CMK (cell line): ENCODE measurements at regions not wholly inside any gene's neighbourhood (a gene's known extent, or its start where the extent isn't known, plus 50 kb on each side); places are given as distances from the start of the nearest gene placed in this dataset.

ENCODE experiments used
- DNase-seq: peaks from one replicate; pipeline ENCODE4 v3.0.0-alpha.2; 2010; ENCODE audit warnings: low read depth

DNA sequence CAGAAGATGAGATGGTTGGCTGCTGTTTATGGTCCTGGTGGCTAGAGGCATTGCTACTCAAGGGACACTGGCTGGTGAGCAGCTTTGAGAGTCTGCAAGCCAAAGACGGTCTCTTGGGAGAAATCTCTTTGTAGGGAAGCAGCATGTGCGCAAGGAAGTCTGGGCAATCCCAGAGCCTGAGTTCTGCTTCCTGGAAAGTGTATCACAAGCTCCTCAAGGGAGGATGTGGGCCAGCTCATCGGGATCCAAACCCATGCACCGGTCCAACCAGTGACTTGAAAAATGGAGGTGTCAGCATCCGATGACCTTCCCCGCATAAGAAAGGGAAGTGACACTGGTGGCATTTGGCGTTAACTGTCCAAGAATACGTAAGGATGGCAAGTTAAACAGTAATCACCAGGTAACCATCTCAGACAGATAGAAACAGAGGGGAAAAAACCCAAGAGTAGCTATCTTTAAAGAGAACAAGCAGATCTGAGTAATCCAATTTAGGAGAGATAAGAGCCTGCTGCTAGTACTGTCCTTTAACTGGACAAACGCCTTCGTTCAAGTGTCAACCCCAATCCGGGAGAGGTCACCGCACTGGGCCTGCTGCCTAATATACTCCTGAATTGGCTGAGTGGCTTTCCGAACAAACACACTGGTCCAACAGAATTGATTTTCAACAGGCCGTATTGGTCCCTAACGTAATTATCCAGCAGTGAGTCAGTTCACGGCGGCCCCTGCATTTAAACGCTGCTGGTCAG, 303.0 kb upstream of the ZFHX3 start:
- DNase-seq: no peak

DNA sequence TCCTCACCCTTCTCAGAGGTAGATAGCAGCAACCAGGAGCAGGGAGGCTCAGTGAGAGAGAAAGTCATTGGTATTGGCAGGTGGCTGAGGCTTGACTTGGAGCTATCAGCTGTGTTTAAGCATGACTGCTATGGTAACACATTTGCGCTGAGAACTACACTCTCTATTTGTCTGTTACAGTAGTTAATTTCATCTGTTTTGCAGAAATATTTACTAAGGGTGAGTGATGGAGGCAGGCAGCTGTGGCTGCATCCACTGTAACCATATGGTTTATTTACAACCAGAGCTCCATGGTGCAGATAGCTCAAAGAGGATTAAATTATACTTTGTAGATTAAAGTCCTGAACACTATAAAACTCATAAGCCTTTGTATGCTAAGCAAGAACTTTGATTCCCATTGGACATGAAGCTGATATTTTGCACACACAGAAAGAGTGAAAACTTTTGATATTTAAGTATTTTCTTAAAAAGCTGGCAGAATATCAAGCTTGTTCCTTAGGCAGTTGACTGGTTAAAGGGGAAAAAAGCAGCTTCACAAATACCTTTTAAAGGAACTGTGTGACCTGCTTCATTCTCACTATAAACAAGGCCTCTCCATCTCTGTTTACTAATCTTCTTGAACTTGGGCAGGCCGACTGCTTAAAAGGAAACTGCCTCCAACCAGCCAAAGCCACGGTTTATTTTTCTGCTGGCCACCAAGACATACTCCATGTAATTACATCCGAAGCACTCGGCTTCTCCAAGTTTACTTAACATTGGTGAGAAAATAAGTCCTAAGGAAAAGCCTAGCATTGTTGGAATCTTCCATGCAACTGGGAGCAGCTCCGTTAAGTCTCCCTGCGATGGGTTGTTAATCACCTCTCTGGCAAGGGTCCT, 299.8 kb upstream of the ZFHX3 start:
- DNase-seq: no peak

DNA sequence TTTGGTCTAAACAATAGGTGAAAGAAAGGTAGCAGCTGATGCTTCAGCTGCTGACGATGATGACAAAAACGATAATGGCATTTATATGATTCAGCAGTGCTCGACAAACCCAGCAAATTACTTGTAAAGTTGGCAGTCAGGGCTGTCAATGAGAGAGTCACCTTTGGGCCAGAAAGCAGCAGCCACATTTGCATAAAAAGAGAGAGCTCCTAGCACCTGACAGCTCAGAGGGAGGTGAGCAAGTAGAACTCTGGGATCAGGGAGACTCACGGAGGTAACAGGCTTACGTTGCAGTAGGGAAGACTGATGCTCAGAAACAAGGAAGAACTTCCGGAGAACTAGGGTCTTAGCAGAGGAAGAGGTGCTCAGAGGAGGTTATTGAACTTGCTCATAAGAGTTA, 291.9 kb upstream of the ZFHX3 start:
- no peak for DNase-seq

DNA sequence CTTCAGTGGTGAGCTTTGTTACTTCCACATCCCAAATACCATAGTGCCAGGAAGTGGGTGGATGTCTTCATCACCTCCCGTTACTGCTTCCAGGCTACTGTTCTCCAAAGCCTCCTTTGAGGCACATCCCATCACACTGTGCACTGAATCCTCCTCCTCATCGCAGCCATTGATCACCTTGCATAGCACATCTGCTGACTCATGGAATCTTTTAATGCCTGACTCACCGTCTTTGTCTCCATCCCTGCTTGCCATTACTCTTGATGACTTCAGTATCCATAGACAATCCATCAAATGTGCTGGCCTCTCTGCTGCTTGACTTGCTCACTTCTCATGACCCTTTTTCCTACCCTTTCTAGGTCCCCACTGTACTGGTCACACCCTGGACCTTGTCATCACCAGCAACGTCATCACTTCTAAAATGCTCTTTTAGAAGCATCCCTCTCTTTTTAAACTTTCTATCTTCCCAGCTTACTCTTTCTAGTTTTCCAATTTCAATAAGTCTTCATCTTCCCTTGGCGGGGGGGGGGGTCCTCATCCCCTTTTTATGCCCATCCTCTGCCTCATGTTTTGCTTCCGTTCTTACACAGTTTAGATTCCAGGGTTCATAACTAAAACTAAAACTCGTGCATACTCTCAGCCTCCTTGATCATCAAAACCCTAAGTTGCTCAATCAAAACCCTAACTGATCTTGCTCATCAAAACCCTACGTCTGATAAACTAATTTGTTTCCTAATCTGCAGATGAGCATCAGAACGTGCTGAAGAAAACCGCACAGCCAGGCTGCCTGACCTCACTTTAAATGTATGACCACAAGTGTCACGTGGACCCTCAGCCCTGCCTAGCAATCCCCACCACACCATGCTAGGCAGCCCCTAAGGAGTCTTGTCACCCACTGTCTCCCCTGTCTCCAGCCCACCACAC, 289.7 kb upstream of the ZFHX3 start:
- no peak for DNase-seq

DNA sequence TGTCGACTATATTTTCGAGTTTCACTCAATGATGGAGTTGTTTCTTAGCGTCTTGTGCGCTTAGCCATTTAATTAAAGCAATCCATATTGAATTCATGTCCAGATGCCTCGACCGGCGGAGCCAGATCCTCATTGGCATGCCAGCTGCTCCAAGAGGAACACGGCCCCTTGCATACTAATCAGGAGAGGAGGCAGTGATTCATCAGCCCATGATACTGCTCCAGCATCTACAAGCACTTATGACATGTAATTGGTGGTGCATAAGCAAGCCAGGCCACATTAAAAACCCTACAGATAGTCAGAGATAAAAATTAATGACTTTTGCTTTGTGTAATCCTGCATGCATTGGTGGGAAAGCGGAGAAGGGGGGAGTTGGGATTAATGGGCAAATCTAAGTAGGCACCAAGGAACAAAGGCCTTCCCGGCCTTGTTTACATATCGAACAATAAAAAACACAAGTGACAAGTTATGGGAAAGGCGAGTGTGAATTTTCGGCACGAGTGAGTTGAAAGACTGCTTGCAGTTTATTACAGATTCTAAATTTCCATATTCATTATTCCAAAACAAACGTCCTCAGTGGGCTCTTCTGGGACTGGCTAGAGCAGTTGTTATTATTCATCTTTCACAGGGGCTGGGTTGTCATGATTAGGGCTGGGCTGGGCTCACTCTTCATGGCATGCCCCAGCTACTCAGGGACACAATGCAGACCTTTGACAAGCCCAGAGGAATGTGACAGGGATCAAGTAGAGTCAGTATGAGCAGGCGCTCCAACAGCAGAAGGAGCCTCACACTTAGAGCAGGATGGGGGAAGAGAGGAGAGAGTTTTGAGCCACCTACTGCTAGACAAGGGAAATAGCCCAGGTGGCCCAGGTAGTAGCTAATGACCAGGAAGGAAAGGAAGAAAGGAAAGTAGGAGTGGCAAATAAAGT, 281.7 kb upstream of the ZFHX3 start:
- no peak for DNase-seq

DNA sequence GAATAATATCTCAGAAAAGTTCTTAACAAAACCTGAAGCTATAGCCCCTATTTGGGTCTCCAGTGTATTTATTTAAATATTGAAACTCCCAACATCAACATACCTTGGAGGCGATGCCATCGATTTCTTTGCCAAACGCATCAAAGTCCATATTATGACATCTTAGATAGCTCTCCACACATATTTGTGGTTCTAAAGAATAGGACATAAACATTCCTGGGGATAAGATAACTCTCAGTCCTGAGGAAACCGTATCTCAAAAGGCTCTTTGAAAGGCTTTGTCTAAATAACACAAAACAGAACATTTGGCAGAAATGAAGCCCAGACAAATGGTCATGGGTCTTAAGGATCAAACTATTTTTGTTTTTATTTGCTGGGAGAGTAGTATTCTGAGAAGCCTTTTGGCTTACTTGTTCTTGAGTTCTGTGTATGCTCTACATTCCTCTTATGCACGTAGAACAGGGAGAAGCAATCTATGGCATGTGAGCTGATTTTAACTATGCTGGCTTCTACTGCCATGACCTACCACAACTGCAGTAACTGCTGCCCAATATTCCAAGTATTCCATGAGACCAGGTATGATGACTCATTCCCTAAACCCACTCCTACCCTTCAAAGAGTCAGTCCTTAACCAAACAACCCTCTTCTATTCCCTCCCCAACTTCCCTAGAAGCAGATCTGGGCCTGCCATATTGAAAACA, 279.0 kb upstream of the ZFHX3 start:
- DNase-seq: no peak

DNA sequence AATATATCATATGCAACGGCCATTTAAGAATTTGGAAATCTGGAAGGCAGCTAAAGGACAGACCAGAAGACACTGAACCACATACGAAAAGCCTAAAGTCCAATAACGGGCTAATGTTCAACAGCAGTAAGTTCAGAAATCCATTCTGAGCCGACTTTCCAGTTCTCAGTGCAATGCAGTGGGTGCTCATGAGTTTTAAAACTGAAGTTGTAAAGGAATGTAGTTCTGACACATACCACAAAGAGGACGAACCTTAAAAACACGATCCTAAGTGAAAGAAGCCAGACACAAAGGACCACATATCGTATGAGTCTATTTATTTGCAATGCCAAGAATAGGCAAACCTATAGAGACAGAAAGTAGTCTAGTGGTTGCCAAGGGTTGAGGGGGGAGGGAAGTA, 278.3 kb upstream of the ZFHX3 start:
- no peak for DNase-seq

DNA sequence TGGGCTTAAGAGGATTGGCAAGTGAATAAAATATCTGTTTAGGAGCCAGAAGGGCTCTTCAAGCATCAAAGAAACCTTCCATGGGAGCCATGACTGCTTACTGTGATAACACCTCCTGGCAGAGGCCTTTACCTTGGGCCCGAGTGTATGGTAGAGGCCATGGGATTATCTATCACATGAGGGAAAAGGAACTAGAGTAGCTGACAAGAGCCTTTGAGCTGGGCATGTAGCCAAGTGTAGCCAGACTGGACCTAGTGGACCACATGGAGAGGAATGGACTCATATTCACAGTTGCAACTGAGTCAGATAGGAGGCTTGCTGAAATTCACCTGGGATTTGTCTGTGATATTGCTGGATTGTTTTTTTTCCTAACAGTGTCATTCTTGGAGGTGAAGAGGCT, 276.0 kb upstream of the ZFHX3 start:
- no peak for DNase-seq

DNA sequence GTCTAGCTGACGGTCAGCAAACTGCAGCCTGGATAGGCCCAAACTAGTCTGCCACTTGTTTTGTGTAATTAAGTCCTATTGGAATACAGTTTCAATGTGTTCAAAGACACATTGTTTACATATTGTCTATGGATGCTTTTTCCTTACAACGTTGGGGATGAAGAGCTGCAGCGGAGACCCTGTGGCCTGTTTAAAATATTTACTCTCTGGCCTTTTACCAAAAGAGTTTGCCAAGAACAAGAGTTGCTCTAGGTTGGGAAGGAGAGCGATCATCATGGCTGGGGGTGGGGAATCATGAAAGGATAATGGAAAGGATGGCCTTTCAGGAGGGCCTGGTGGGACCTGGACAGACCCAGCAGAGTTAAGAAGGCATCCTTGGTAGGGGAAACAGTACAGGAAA, 274.9 kb upstream of the ZFHX3 start:
- no peak for DNase-seq

DNA sequence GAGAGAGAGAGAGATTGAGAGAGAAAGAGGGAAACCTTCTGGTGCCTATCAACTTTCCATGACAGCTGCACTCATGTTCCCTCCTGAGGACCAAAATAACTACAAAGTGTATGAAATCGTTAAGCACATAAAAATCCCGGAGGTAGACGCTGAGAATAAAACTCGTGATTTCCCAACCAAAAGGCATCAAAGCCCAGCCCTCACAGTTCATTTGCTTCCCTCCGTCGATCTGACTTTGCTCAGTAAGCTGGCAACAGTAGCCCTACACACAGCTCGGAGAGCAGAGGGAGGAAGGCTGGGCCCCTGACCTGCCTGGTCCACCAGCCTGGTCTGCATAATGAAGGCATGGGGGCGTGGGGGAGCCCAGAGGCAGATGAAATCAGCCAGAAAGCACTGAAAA, 273.9 kb upstream of the ZFHX3 start:
- no peak for DNase-seq

DNA sequence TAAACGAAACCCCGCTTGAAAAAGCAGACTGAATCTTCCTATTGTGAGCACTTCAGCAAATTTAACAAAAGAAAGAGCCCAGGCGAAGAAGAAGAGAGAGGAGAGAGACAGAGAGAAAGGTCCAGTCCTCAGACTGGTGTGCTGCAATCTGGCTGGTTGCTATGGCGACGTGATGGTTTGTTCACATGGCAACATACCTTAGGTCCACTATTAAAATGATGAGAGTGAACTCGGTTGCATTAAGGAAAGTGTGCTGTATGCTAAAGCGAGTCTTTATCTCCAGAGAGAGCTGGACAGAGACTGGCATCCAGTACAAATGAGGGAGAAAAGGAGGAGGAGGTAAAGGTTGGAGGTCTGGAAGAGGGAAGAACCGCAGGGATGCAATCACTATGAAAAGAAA, 271.8 kb upstream of the ZFHX3 start:
- DNase-seq: no peak

DNA sequence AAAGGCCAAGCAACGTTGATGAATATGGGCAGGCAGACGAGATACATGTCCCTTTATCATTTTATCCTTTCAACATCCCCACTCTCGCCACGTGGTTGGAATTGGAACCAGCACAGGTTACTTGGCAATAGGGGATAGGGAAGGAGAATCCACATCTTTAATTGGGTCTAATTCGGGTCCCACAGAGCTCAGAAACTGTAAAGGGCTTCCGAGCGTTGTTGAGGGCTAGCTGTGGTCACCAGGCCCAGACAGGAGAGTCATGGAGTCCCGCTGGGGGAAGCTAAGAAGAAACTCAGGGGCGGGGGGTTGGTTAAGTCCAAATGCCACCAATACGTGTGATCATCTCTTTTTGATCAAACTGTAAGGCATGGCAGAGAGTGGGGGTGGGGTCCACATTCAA, 271.3 kb upstream of the ZFHX3 start:
- no peak for DNase-seq

DNA sequence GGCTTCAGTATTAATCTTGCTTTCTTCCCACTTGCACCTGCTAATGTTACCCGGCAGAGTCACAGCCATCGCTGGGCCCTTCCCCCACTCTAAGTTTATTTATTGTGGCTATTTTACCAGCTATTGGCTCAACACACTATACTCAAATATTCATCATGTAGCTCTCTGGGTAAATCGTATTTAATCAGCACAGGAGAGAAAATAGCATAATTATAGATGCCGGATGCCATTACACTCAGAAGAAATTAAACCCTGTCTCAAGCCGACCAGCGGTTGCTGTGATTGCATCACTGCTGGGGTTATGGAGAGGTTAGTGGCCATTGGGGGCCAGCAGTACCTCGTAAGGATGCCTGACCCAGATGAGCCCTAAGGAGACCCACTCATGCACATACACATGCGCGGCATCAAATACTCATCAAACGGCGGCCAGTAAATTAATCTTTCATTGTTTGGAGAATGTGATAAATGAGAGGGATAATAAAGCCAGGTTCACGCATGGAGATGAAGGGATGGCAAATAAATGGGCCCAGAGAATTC, 269.5 kb upstream of the ZFHX3 start:
- no peak for DNase-seq

DNA sequence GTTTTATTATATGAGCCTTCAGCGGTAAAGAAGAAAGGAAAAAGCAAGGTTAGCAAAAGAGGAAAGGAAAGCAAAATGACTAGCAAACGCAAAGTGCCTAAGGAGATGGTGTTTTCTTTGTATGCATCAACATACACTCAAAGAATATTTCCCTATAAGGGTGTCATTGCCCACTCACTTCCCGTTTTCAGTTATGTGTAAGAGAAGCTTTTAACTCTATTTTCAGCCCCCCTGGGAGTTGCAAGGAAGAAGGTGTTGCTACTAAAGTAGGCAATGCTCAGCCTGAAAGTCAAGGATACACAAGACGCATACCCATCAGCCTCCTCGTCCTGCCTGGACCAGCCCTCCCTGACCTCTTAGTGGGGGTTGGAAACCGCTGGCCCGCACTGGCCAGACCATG, 267.7 kb upstream of the ZFHX3 start:
- DNase-seq: no peak

DNA sequence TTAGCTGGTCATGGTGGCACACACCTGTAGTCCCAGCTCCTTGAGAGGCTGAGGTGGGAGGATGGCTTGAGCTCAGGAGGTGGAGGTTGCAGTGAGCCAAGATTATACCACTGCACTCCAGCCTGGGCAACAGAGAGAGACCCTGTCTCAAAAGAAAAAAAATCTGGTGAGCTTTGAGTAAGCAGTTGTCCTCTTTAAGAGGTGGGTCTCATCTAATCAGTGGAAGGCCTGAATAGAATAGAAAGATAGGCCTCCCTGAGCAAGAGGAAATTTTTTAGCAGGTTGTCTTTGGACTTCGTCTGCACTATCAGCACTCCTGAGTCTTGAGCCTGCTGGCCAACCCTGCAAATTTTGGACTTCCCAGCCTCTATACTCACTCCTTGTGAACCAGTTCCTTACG, 266.0 kb upstream of the ZFHX3 start:
- DNase-seq: no peak

DNA sequence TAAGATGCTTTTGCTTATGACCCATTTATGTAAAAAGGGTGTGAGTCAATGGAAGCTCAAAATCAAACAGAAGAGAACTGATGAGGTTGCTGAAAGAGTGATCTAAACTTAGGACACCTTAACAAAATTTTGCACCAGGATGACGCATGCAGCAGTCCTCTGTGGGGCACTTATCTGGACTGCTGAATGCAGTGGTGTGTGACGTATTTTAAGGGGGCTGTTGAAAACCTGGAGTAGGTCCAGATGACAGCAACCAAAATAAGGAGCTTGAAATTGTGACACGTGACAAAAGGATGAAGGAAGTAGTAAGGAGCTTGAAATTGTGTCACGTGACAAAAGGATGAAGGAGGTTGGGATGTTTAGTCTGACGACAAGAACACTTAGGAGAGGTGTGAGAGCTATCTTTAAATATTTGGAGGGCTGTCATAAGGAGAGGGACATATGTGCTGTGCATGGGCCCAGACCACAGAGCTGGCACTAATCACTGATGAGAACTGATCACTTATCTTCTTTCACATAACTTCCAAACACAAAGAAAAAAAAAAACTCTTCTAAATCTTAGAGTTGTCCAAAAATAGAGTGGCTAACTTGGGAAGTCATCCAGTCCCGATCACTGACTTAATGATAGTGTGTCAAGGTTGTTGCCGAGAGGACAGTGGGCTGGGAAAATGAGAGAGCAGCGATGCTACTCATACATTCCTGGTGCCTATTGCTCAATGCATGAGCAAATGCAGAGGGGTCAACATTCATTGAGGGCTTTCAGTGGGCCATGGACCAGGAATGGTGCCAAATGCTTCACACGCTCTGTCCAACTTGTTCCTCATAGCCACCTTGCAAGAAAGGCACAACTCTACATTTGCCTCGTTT, 264.2 kb upstream of the ZFHX3 start:
- no peak for DNase-seq

DNA sequence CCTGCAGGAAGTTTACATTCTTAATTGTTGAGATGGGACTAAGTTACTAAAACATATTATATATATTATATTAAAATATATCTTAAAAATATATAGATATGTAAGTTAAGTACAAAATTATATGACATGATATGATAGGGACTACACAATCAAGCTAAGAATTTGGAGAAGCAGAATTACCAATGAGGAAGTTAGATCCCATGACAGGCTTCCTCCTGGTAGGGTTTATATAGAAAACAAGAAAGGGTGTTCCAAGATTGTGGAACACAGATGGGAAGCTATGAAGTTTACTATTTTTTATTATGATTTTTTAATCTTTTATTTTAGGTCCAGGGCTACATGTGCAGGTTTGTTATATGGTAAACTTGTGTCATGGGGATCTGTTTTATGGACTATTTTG, 260.8 kb upstream of the ZFHX3 start:
- no peak for DNase-seq

DNA sequence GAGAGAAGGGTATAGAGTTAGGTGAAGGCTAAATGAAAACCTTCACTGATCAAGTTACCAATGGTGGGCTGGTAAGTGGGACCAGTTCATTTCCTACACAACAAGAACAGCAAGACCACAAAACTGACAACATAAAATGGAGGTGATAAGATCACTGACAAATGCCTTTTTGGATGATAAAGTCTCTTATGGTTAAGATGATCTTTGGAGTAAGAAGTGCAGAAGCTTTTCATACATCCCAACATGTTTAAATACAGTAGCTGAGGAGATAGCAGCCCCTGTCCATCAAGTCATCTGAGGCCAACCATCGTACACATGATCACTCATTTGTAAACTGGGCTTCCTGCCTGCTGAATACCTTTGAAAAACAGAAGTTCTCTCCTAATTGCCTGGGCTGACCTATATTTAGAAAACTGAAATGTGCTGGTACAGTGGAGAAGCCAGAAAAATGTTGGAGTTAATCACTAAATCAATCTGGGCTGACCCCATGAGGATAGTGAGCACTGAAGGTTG, 259.0 kb upstream of the ZFHX3 start:
- no peak for DNase-seq
